Right cardiac atrium (tissue), 5 donors: ENCODE measurements at regions not wholly inside any gene's neighbourhood (a gene's known extent, or its start where the extent isn't known, plus 50 kb on each side); places are given as distances from the start of the nearest gene placed in this dataset.

Experiments
- ATAC-seq, 2 donors: fragments of 200-7000 bp; cut with Tn5 transposase; one replicate each; pipeline versions ENCODE4 v1.8.0 to v1.9.1; 2020; ENCODE audit warnings: moderate library complexity in 2 of 2, mild to moderate bottlenecking in 1 of 2
- DNase-seq, 3 donors: peaks; one replicate each; pipeline ENCODE4 v3.0.0-alpha.2; 2020
- H3K27ac ChIP-seq: one replicate; pipeline ENCODE4 v1.5.1; 2013; ENCODE audit warnings: mild to moderate bottlenecking, low read length, control low read depth, moderate library complexity
- H3K27me3 ChIP-seq: one replicate; pipeline ENCODE4 v1.6.1; 2013; ENCODE audit not compliant: control insufficient read depth, insufficient read depth
- H3K4me1 ChIP-seq: one replicate; pipeline ENCODE4 v1.6.1; 2013; ENCODE audit warnings: low read length; ENCODE audit not compliant: control insufficient read depth, insufficient read depth
- H3K4me3 ChIP-seq: one replicate; pipeline ENCODE4 v1.5.1; 2013; ENCODE audit warnings: low read length, control low read depth
- H3K9me3 ChIP-seq: one replicate; pipeline ENCODE4 v1.6.1; 2013; ENCODE audit warnings: low read length; ENCODE audit not compliant: control insufficient read depth
- WGBS: extraction: QIAGEN DNeasy Blood & Tissue Kit; methylation state at CpG from one replicate; pipeline ENCODE4 v1.1.7; 2013; 5-methylcytosine and 5-hydroxymethylcytosine counted together
- intact Hi-C, 4 donors: fragments of 100-400 bp; cut with DNase I; formaldehyde crosslinking; loops; one replicate each; pipeline versions ENCODE4 v1.11.0 to v1.14.0; 2022 to 2023
- donor health status: healthy with polysubstance abuse.
- donor health status: DM: no; HTN: yes; CAD: no.
- donor health status: DM: no; HTN: no; CAD: no.
- donor health status: DM: no; HTN: yes; CAD: no; lungs with severe emphysema.
- donor health status: DM: yes; HTN: yes; CAD: no.

GRCh38 chr9:109953300-109953699, 173.3 kb downstream of the PALM2AKAP2 start:
- H3K27ac ChIP-seq, result no peak overlapping the region
- WGBS, result 86% methylated on average over 5 of the region's 5 CpGs
- no peak overlapping the region for H3K4me3 ChIP-seq
- ATAC-seq (no peak), DNase-seq (no peak)
- no peaks in the 10 kb centered on the region for H3K9me3 ChIP-seq
- intact Hi-C loops, result no loop called here
- H3K4me1 ChIP-seq, result no peaks in the 10 kb centered on the region
- no peaks in the 10 kb centered on the region for H3K27me3 ChIP-seq

GRCh38 chr9:109953813-109954497, 174.0 kb downstream of the PALM2AKAP2 start:
- 93% methylated on average over 3 of the region's 3 CpGs for WGBS
- Histone ChIP-seq H3K4me3 (no peak overlapping the region), H3K9me3 (no peaks in the 10 kb centered on the region), H3K4me1 (no peaks in the 10 kb centered on the region), H3K27ac (no peak overlapping the region), H3K27me3 (no peaks in the 10 kb centered on the region)
- DNase-seq, result no peak
- no peak for ATAC-seq
- intact Hi-C loops, result no loop called here

GRCh38 chr9:109956717-109957440, 176.9 kb downstream of the PALM2AKAP2 start:
- H3K9me3 ChIP-seq, result no peaks in the 10 kb centered on the region
- no peak for ATAC-seq
- no peak for DNase-seq
- H3K27me3 ChIP-seq, result no peaks in the 10 kb centered on the region
- H3K4me3 ChIP-seq, result no peak overlapping the region
- WGBS, result 35% methylated on average over 9 of the region's 9 CpGs
- intact Hi-C loops, result no loop called here
- H3K4me1 ChIP-seq, result peaks cover 5% of the 10 kb centered on the region
- H3K27ac ChIP-seq, result no peak overlapping the region

- ATAC-seq, result peak in 1 of 2 donors; percentile 60
- H3K9me3 ChIP-seq, result no peaks in the 10 kb centered on the region
- DNase-seq, result no peak
- no peaks in the 10 kb centered on the region for H3K27me3 ChIP-seq
- H3K27ac ChIP-seq, result no peak overlapping the region
- peaks cover 7% of the 10 kb centered on the region for H3K4me1 ChIP-seq
- WGBS, result 69% methylated on average over 4 of the region's 4 CpGs
- intact Hi-C loops, result loop anchor here in 1 of 4 donors (10.0 kb wide), 1 partner anchor 65 kb away; no protein-coding TSS in a partner anchor
- no peak overlapping the region for H3K4me3 ChIP-seq
These were observed 179.7 kb downstream of the PALM2AKAP2 start for GRCh38 chr9:109959679-109960078.

GRCh38 chr9:109961626-109962025, 181.6 kb downstream of the PALM2AKAP2 start:
- no peak overlapping the region for H3K27ac ChIP-seq
- peaks cover 9% of the 10 kb centered on the region for H3K4me1 ChIP-seq
- H3K4me3 ChIP-seq, result no peak overlapping the region
- no peaks in the 10 kb centered on the region for H3K9me3 ChIP-seq
- ATAC-seq (no peak), DNase-seq (no peak)
- intact Hi-C loops, result loop anchor here in 1 of 4 donors (10.0 kb wide), 1 partner anchor 63 kb away; no protein-coding TSS in a partner anchor
- no peaks in the 10 kb centered on the region for H3K27me3 ChIP-seq
- WGBS, result 92% methylated on average over 2 of the region's 2 CpGs

GRCh38 chr9:109962215-109962614, 182.2 kb downstream of the PALM2AKAP2 start:
- H3K27me3 ChIP-seq, result no peaks in the 10 kb centered on the region
- DNase-seq, result no peak
- no peak overlapping the region for H3K4me3 ChIP-seq
- intact Hi-C loops, result loop anchor here in 1 of 4 donors (10.0 kb wide), 1 partner anchor 63 kb away; no protein-coding TSS in a partner anchor
- ATAC-seq, result no peak
- H3K27ac ChIP-seq, result no peak overlapping the region
- no peaks in the 10 kb centered on the region for H3K9me3 ChIP-seq
- peaks cover 9% of the 10 kb centered on the region for H3K4me1 ChIP-seq

- no peaks in the 10 kb centered on the region for H3K27me3 ChIP-seq
- DNase-seq (no peak), ATAC-seq (no peak)
- intact Hi-C loops, result loop anchor here in 1 of 4 donors (10.0 kb wide), 1 partner anchor 62 kb away; no protein-coding TSS in a partner anchor
- 61% methylated on average over 2 of the region's 2 CpGs for WGBS
- H3K4me3 ChIP-seq, result no peak overlapping the region
- peaks cover 11% of the 10 kb centered on the region for H3K4me1 ChIP-seq
- no peak overlapping the region for H3K27ac ChIP-seq
- no peaks in the 10 kb centered on the region for H3K9me3 ChIP-seq
These were observed 183.1 kb downstream of the PALM2AKAP2 start for GRCh38 chr9:109963079-109963478.

GRCh38 chr9:109966643-109967368, 186.8 kb downstream of the PALM2AKAP2 start:
- no peak for ATAC-seq
- H3K4me3 ChIP-seq, result no peak overlapping the region
- no peaks in the 10 kb centered on the region for H3K27me3 ChIP-seq
- DNase-seq, result no peak
- H3K4me1 ChIP-seq, result peaks cover 18% of the 10 kb centered on the region
- intact Hi-C loops, result loop anchor here in 1 of 4 donors (10.0 kb wide), 1 partner anchor 58 kb away; no protein-coding TSS in a partner anchor
- 87% methylated on average over 13 of the region's 13 CpGs for WGBS
- no peak overlapping the region for H3K27ac ChIP-seq
- no peaks in the 10 kb centered on the region for H3K9me3 ChIP-seq

- no peak for DNase-seq
- ATAC-seq, result no peak
- WGBS, result 59% methylated on average over 8 of the region's 8 CpGs
- H3K27me3 ChIP-seq, result no peaks in the 10 kb centered on the region
- peaks cover 18% of the 10 kb centered on the region for H3K4me1 ChIP-seq
- H3K27ac ChIP-seq, result peak overlapping the region; percentile 86
- H3K4me3 ChIP-seq, result no peak overlapping the region
- intact Hi-C loops, result loop anchor here in 1 of 4 donors (10.0 kb wide), 1 partner anchor 57 kb away; no protein-coding TSS in a partner anchor
- no peaks in the 10 kb centered on the region for H3K9me3 ChIP-seq
These were observed 187.9 kb downstream of the PALM2AKAP2 start for GRCh38 chr9:109967651-109968642.

- peak; percentile 71 for ATAC-seq
- peaks cover 18% of the 10 kb centered on the region for H3K4me1 ChIP-seq
- DNase-seq, result no peak
These were observed 189.0 kb downstream of the PALM2AKAP2 start for GRCh38 chr9:109969011-109969410.

More at GRCh38 chr9:109969011-109969410, 189.0 kb downstream of the PALM2AKAP2 start:
- Histone ChIP-seq H3K27ac (peak overlapping the region; percentile 51), H3K9me3 (no peaks in the 10 kb centered on the region), H3K4me3 (no peak overlapping the region), H3K27me3 (no peaks in the 10 kb centered on the region)
- intact Hi-C loops, result loop anchor here in 1 of 4 donors (10.0 kb wide), 1 partner anchor 56 kb away; no protein-coding TSS in a partner anchor
- WGBS, result 57% methylated on average over 4 of the region's 4 CpGs
